T-helper 22 cell (primary cell): ENCODE measurements at regions not wholly inside any gene's neighbourhood (a gene's known extent, or its start where the extent isn't known, plus 50 kb on each side); places are given as distances from the start of the nearest gene placed in this dataset.

Experiments
- DNase-seq: peaks from one replicate; pipeline ENCODE4 v3.0.0-alpha.2; 2020; ENCODE audit warnings: low read depth

GRCh38 chr13:105979131-105980011 lies 556.1 kb downstream of the EFNB2 start:
- no peak for DNase-seq

GRCh38 chr13:105974380-105974779 lies 561.1 kb downstream of the EFNB2 start:
- no peak for DNase-seq

- DNase-seq = no peak
Measured at GRCh38 chr13:105972811-105973590, 562.5 kb downstream of the EFNB2 start.

GRCh38 chr13:105972306-105972721 lies 563.1 kb downstream of the EFNB2 start:
- DNase-seq = no peak

GRCh38 chr13:105971738-105972137 lies 563.7 kb downstream of the EFNB2 start:
- DNase-seq = no peak

GRCh38 chr13:105971312-105971711 lies 564.1 kb downstream of the EFNB2 start:
- no peak for DNase-seq

- DNase-seq = no peak
Measured at GRCh38 chr13:105969761-105970160, 565.7 kb downstream of the EFNB2 start.

- no peak for DNase-seq
Measured at GRCh38 chr13:105965910-105966309, 569.6 kb downstream of the EFNB2 start.

GRCh38 chr13:105962080-105962479 lies 573.4 kb downstream of the EFNB2 start:
- DNase-seq = no peak

GRCh38 chr13:105961438-105961837 lies 574.0 kb downstream of the EFNB2 start:
- no peak for DNase-seq

GRCh38 chr13:105960326-105960725 lies 575.1 kb downstream of the EFNB2 start:
- DNase-seq = no peak

- no peak for DNase-seq
Measured at GRCh38 chr13:105959876-105960275, 575.6 kb downstream of the EFNB2 start.

- no peak for DNase-seq
Measured at GRCh38 chr13:105957769-105958438, 577.6 kb downstream of the EFNB2 start.

GRCh38 chr13:105956921-105957320 lies 578.5 kb downstream of the EFNB2 start:
- DNase-seq = no peak

GRCh38 chr13:105952973-105953290 lies 582.5 kb downstream of the EFNB2 start:
- no peak for DNase-seq

- DNase-seq = no peak
Measured at GRCh38 chr13:105952233-105952972, 583.1 kb downstream of the EFNB2 start.

GRCh38 chr13:105948143-105948542 lies 587.3 kb downstream of the EFNB2 start:
- DNase-seq = no peak

- DNase-seq = no peak
Measured at GRCh38 chr13:105940882-105941281, 594.6 kb downstream of the EFNB2 start.

GRCh38 chr13:105937451-105937850 lies 598.0 kb downstream of the EFNB2 start:
- DNase-seq = no peak

- no peak for DNase-seq
Measured at GRCh38 chr13:105936816-105937215, 598.6 kb downstream of the EFNB2 start.

- DNase-seq = no peak
Measured at GRCh38 chr13:105929505-105929904, 606.0 kb downstream of the EFNB2 start.

GRCh38 chr13:105928901-105929300 lies 606.6 kb downstream of the EFNB2 start:
- no peak for DNase-seq
